ENCODE measurements at regions not wholly inside any gene's neighbourhood (a gene's known extent, or its start where the extent isn't known, plus 50 kb on each side); places are given as distances from the start of the nearest gene placed in this dataset.

GRCh38 chr7:114112806-114113205 is 194.0 kb upstream of the PPP1R3A start:
- TF ChIP-seq POLR2A (IDR thresholded peaks at IDR 0.05) (no peak), CTCF (IDR thresholded peaks at IDR 0.05) (no peak)
- intact Hi-C loops (cut with DNase I): no loop called here
- Histone ChIP-seq H3K4me1 (peaks cover 0 to 22% (median 8%) of the 10 kb centered on the region in 4 donors), H3K4me3 (no peak overlapping the region), H3K36me3 (no peaks in the 10 kb centered on the region), H3K27me3 (no peaks in the 10 kb centered on the region), H3K9me3 (no peaks in the 10 kb centered on the region), H3K27ac (no peak overlapping the region)
- DNase-seq: no peak
- ATAC-seq: no peak
- WGBS (ENCODE audit: insufficient coverage, low coverage, low lambda C conversion rate, missing lambda C conversion rate): 52% methylated on average over 3 of the region's 3 CpGs

GRCh38 chr7:114110666-114111065 is 191.9 kb upstream of the PPP1R3A start:
- H3K9me3 ChIP-seq: no peaks in the 10 kb centered on the region
- ATAC-seq (no peak), DNase-seq (no peak)
- no peak overlapping the region for H3K27ac ChIP-seq
- H3K27me3 ChIP-seq: no peaks in the 10 kb centered on the region
- H3K4me3 ChIP-seq: no peak overlapping the region
- peaks cover 0 to 22% (median 8%) of the 10 kb centered on the region in 4 donors for H3K4me1 ChIP-seq
- TF ChIP-seq POLR2A (IDR thresholded peaks at IDR 0.05): no peak
- TF ChIP-seq CTCF (IDR thresholded peaks at IDR 0.05): no peak
- intact Hi-C loops (cut with DNase I): no loop called here
- no peaks in the 10 kb centered on the region for H3K36me3 ChIP-seq

- Histone ChIP-seq H3K27me3 (no peaks in the 10 kb centered on the region), H3K4me3 (no peak overlapping the region), H3K4me1 (peaks cover 0 to 22% (median 8%) of the 10 kb centered on the region in 4 donors), H3K36me3 (no peaks in the 10 kb centered on the region), H3K27ac (no peak overlapping the region), H3K9me3 (no peaks in the 10 kb centered on the region)
- ATAC-seq (no peak), DNase-seq (no peak)
- intact Hi-C loops (cut with DNase I): no loop called here
- TF ChIP-seq POLR2A (IDR thresholded peaks at IDR 0.05): no peak
- TF ChIP-seq CTCF (IDR thresholded peaks at IDR 0.05): no peak
Measured at GRCh38 chr7:114109721-114110120, 190.9 kb upstream of the PPP1R3A start.

GRCh38 chr7:114109304-114109703 is 190.5 kb upstream of the PPP1R3A start:
- TF ChIP-seq CTCF (IDR thresholded peaks at IDR 0.05) (no peak), POLR2A (IDR thresholded peaks at IDR 0.05) (no peak)
- no peak overlapping the region for H3K27ac ChIP-seq
- peaks cover 0 to 22% (median 8%) of the 10 kb centered on the region in 4 donors for H3K4me1 ChIP-seq
- no peak for DNase-seq
- H3K27me3 ChIP-seq: no peaks in the 10 kb centered on the region
- H3K9me3 ChIP-seq: no peaks in the 10 kb centered on the region
- ATAC-seq: peak in 3 of 4 donors; percentile 28 to 61 (median 49)
- no peaks in the 10 kb centered on the region for H3K36me3 ChIP-seq
- intact Hi-C loops (cut with DNase I): no loop called here
- H3K4me3 ChIP-seq: no peak overlapping the region
- WGBS (ENCODE audit: insufficient coverage, low coverage, low lambda C conversion rate, missing lambda C conversion rate): 22% methylated on average over 1 of the region's 1 CpG

GRCh38 chr7:114108510-114108909 is 189.7 kb upstream of the PPP1R3A start:
- peaks cover 0 to 22% (median 8%) of the 10 kb centered on the region in 4 donors for H3K4me1 ChIP-seq
- no peaks in the 10 kb centered on the region for H3K9me3 ChIP-seq
- H3K27ac ChIP-seq: no peak overlapping the region
- H3K36me3 ChIP-seq: no peaks in the 10 kb centered on the region
- TF ChIP-seq CTCF (IDR thresholded peaks at IDR 0.05) (no peak), POLR2A (IDR thresholded peaks at IDR 0.05) (no peak)
- ATAC-seq (no peak), DNase-seq (no peak)
- intact Hi-C loops (cut with DNase I): no loop called here
- H3K27me3 ChIP-seq: no peaks in the 10 kb centered on the region
- no peak overlapping the region for H3K4me3 ChIP-seq
